ENCODE measurements at regions not wholly inside any gene's neighbourhood (a gene's known extent, or its start where the extent isn't known, plus 50 kb on each side); places are given as distances from the start of the nearest gene placed in this dataset.

- TF ChIP-seq CTCF (IDR thresholded peaks at IDR 0.05 in 4 of 5, conservative IDR thresholded peaks at IDR 0.05 in 1 of 5) = no peak
- TF ChIP-seq POLR2A (IDR thresholded peaks at IDR 0.05) = no peak
These were observed 209.8 kb upstream of the MYO3A start for GRCh38 chr10:25724241-25724640.
